Smooth muscle cell (in vitro differentiated cells): ENCODE measurements at regions not wholly inside any gene's neighbourhood (a gene's known extent, or its start where the extent isn't known, plus 50 kb on each side); places are given as distances from the start of the nearest gene placed in this dataset.

Experiments used
- DNase-seq: peaks from one replicate; lab custom pipeline; 2025; ENCODE audit not compliant: unreplicated experiment; lab: John Stamatoyannopoulos, UW
- H2AFZ ChIP-seq: fragments of 200-600 bp; sonication (generic); 2 replicates; pipeline ENCODE4 v1.6.0; 2016; ENCODE audit warnings: antibody characterized with exemption, low read depth, mild to moderate bottlenecking
- H3F3A ChIP-seq: fragments of 200-600 bp; sonication (generic); 2 replicates; pipeline ENCODE4 v1.6.0; 2017; ENCODE audit warnings: antibody characterized with exemption, low read depth
- H3K27ac ChIP-seq: fragments of 200-600 bp; sonication (generic); 2 replicates; pipeline ENCODE4 v1.5.1; 2016; ENCODE audit warnings: low read depth, mild to moderate bottlenecking
- H3K27me3 ChIP-seq: fragments of 200-600 bp; sonication (generic); 2 replicates; pipeline ENCODE4 v1.6.1; 2016; ENCODE audit warnings: low read depth, mild to moderate bottlenecking
- H3K36me3 ChIP-seq: fragments of 200-600 bp; sonication (generic); 2 replicates; pipeline ENCODE4 v1.5.1; 2016; ENCODE audit warnings: low read depth
- H3K4me1 ChIP-seq: fragments of 200-600 bp; sonication (generic); 2 replicates; pipeline ENCODE4 v1.5.1; 2016; ENCODE audit warnings: low read depth
- H3K4me2 ChIP-seq: fragments of 200-600 bp; sonication (generic); 2 replicates; pipeline ENCODE4 v1.6.0; 2016; ENCODE audit warnings: mild to moderate bottlenecking
- H3K4me3 ChIP-seq: fragments of 200-600 bp; sonication (generic); 2 replicates; pipeline ENCODE4 v1.5.1; 2016; ENCODE audit warnings: mild to moderate bottlenecking
- H3K79me2 ChIP-seq: fragments of 200-600 bp; sonication (generic); 2 replicates; pipeline ENCODE4 v1.6.0; 2016; ENCODE audit warnings: low read depth, mild to moderate bottlenecking
- H3K9ac ChIP-seq: fragments of 200-600 bp; sonication (generic); 2 replicates; pipeline ENCODE4 v1.6.0; 2016; ENCODE audit warnings: low read depth
- H3K9me3 ChIP-seq: fragments of 200-600 bp; sonication (generic); replicated peaks from 2 replicates; pipeline ENCODE4 v1.5.1; 2016; ENCODE audit warnings: low read depth
- H4K20me1 ChIP-seq: fragments of 200-600 bp; sonication (generic); 2 replicates; pipeline ENCODE4 v1.6.0; 2016; ENCODE audit warnings: low read depth
- CTCF ChIP-seq: fragments of 200-600 bp; sonication (generic); IDR thresholded peaks from 2 replicates; pipeline ENCODE4 v1.5.1; 2017; ENCODE audit warnings: borderline replicate concordance, mild to moderate bottlenecking, antibody characterized with exemption; ENCODE audit not compliant: insufficient read depth, poor library complexity, severe bottlenecking
- WGBS: methylation state at CpG from one replicate; pipeline ENCODE4 v1.1.7; 2016; ENCODE audit warnings: low lambda C conversion rate; 5-methylcytosine and 5-hydroxymethylcytosine counted together

GRCh38 chr2:67145851-67146250 is 251.3 kb upstream of the ETAA1 start:
- H3K4me3 ChIP-seq = no peak overlapping the region
- H3K79me2 ChIP-seq = no peaks in the 10 kb centered on the region
- no peaks in the 10 kb centered on the region for H3K27me3 ChIP-seq
- H3K9ac ChIP-seq = no peak overlapping the region
- WGBS = 90% methylated on average over 1 of the region's 1 CpG
- H3K4me1 ChIP-seq = no peaks in the 10 kb centered on the region
- no peak overlapping the region for H3K27ac ChIP-seq
- no peaks in the 10 kb centered on the region for H3K36me3 ChIP-seq
- DNase-seq = no peak
- H2AFZ ChIP-seq = no peak overlapping the region
- no peaks in the 10 kb centered on the region for H3K9me3 ChIP-seq
- no peaks in the 10 kb centered on the region for H3F3A ChIP-seq
- no peak overlapping the region for H3K4me2 ChIP-seq
- no peak for TF ChIP-seq CTCF
- no peaks in the 10 kb centered on the region for H4K20me1 ChIP-seq

DNA sequence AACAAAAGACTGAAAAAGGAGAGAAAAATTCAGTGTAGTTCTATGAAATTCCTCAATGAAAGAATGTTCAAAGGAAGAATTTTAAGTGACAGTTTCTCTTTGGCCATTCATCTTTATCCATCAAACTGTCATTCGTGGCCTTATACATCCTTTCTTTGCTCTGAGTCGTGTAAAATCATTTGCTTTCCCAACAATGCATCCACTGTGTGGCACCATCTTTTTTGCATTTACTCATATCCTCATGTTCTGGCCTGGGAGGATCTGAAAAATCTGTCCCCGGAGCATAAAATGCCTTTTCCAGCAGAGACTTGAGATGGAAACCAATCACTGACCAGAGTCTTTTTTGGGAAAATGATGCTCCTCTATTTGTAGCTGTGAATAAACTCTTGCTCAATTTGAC is 240.3 kb upstream of the ETAA1 start:
- Histone ChIP-seq H3K9me3 (peaks cover under 1% of the 10 kb centered on the region), H3K4me3 (no peak overlapping the region), H3K79me2 (no peaks in the 10 kb centered on the region), H3F3A (no peaks in the 10 kb centered on the region), H3K9ac (no peak overlapping the region), H3K4me2 (no peak overlapping the region), H4K20me1 (no peaks in the 10 kb centered on the region), H3K27ac (no peak overlapping the region), H2AFZ (no peak overlapping the region), H3K36me3 (no peaks in the 10 kb centered on the region), H3K4me1 (no peaks in the 10 kb centered on the region), H3K27me3 (no peaks in the 10 kb centered on the region)
- no peak for TF ChIP-seq CTCF
- DNase-seq = no peak
- WGBS = 69% methylated on average over 3 of the region's 3 CpGs

- DNase-seq = no peak
- no peaks in the 10 kb centered on the region for H3K27me3 ChIP-seq
- H2AFZ ChIP-seq = no peak overlapping the region
- H3K79me2 ChIP-seq = no peaks in the 10 kb centered on the region
- H3K9ac ChIP-seq = no peak overlapping the region
- H4K20me1 ChIP-seq = no peaks in the 10 kb centered on the region
- no peaks in the 10 kb centered on the region for H3K9me3 ChIP-seq
- no peak overlapping the region for H3K4me2 ChIP-seq
- TF ChIP-seq CTCF = no peak
- no peaks in the 10 kb centered on the region for H3K36me3 ChIP-seq
- H3F3A ChIP-seq = no peaks in the 10 kb centered on the region
- H3K4me3 ChIP-seq = no peak overlapping the region
- H3K4me1 ChIP-seq = no peaks in the 10 kb centered on the region
- no peak overlapping the region for H3K27ac ChIP-seq
Observed at GRCh38 chr2:67158718-67159117, 238.4 kb upstream of the ETAA1 start.

GRCh38 chr2:67159929-67160328 is 237.2 kb upstream of the ETAA1 start:
- no peaks in the 10 kb centered on the region for H3K36me3 ChIP-seq
- no peak for DNase-seq
- H4K20me1 ChIP-seq = no peaks in the 10 kb centered on the region
- H3K79me2 ChIP-seq = no peaks in the 10 kb centered on the region
- WGBS = 62% methylated on average over 4 of the region's 4 CpGs
- H3K4me1 ChIP-seq = no peaks in the 10 kb centered on the region
- no peak overlapping the region for H3K4me2 ChIP-seq
- no peaks in the 10 kb centered on the region for H3F3A ChIP-seq
- H3K9me3 ChIP-seq = no peaks in the 10 kb centered on the region
- H3K27me3 ChIP-seq = no peaks in the 10 kb centered on the region
- no peak overlapping the region for H3K4me3 ChIP-seq
- H2AFZ ChIP-seq = no peak overlapping the region
- H3K9ac ChIP-seq = no peak overlapping the region
- no peak overlapping the region for H3K27ac ChIP-seq
- TF ChIP-seq CTCF = no peak
